ENCODE measurements at regions not wholly inside any gene's neighbourhood (a gene's known extent, or its start where the extent isn't known, plus 50 kb on each side); places are given as distances from the start of the nearest gene placed in this dataset.
"Not testable (repeated sequence)": the region's sequence is repeated elsewhere in the genome, so short reads cannot be mapped to it uniquely, and the experiment has no call there.

DNA sequence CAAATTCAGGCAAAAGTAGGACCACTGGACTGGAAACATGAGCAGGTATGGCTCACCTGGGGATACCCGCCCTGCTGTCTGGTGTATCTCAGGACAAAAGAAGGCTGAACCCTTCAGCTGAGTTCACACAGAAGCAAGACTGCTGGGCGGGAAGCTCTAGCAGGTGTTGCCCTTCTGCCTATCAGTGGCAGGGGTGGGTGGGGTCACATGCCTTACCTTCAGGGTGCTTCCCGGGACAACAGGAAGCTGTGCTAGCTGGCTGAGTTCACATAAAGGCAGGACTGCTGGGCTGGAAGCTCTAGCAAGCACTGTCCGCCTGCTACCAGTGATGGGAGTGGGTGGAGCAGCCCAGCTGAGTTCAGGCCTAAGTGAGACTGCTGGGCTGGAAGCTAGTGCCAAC is 498.8 kb upstream of the ZNF608 start:
- Histone ChIP-seq H3K27ac (ENCODE audit: low read length) (no peak overlapping the region), H3K9me3 (ENCODE audit: low read length) (no peaks in the 10 kb centered on the region), H3K9ac (ENCODE audit: low read length) (no peak overlapping the region), H3K9me2 (replicated peaks; ENCODE audit: low read length) (no peaks in the 10 kb centered on the region), H3K4me3 (ENCODE audit: low read length) (no peak overlapping the region), H3K36me3 (ENCODE audit: low read depth, low read length) (no peaks in the 10 kb centered on the region), H4K20me1 (ENCODE audit: low read length) (no peaks in the 10 kb centered on the region), H2AFZ (ENCODE audit: low read length) (no peak overlapping the region), H3K79me2 (ENCODE audit: low read length) (no peaks in the 10 kb centered on the region), H3K27me3 (ENCODE audit: low read length) (no peaks in the 10 kb centered on the region), H3K4me2 (ENCODE audit: low read length) (no peak overlapping the region), H3F3A (ENCODE audit: low read length, unreplicated experiment) (no peaks in the 10 kb centered on the region), H3K4me1 (ENCODE audit: insufficient read depth, low read length) (no peaks in the 10 kb centered on the region)
- DNase-seq (no peak), ATAC-seq (no peak)
- no TSS peak for BruUV-seq (replicated peaks)
- no peak for TF ChIP-seq CTCF (conservative IDR thresholded peaks at IDR 0.05; ENCODE audit: low read depth, low read length)
- no peak for TF ChIP-seq EZH2 (IDR thresholded peaks at IDR 0.05; ENCODE audit: low read length, unreplicated experiment)
- no peak for TF ChIP-seq EZH2phosphoT487 (IDR thresholded peaks at IDR 0.05; ENCODE audit: borderline replicate concordance, low read length)
- intact Hi-C loops (cut with micrococcal nuclease) = no loop called here
- ChIA-PET POLR2A (ENCODE audit: unreplicated experiment) (no interaction called here), CTCF (no interaction called here)

- CTCF ChIA-PET = no interaction called here
- BruUV-seq (replicated peaks) = no TSS peak
- POLR2A ChIA-PET (ENCODE audit: unreplicated experiment) = no interaction called here
These were observed 503.0 kb upstream of the ZNF608 start for GRCh38 chr5:125249400-125249799.

GRCh38 chr5:125251703-125252102 is 505.3 kb upstream of the ZNF608 start:
- H3F3A ChIP-seq (ENCODE audit: low read length, unreplicated experiment) = no peaks in the 10 kb centered on the region
- no peaks in the 10 kb centered on the region for H3K9me2 ChIP-seq (replicated peaks; ENCODE audit: low read length)
- H3K9me3 ChIP-seq (ENCODE audit: low read length) = peaks cover 6% of the 10 kb centered on the region; the same call in 1 of the 2 replicates
- no peaks in the 10 kb centered on the region for H3K79me2 ChIP-seq (ENCODE audit: low read length)
- H3K27me3 ChIP-seq (ENCODE audit: low read length) = no peaks in the 10 kb centered on the region
- no peak overlapping the region for H3K27ac ChIP-seq (ENCODE audit: low read length)
- BruUV-seq (replicated peaks) = no TSS peak
- H3K4me1 ChIP-seq (ENCODE audit: insufficient read depth, low read length) = no peaks in the 10 kb centered on the region
- no peak for TF ChIP-seq EZH2phosphoT487 (IDR thresholded peaks at IDR 0.05; ENCODE audit: borderline replicate concordance, low read length)
- TF ChIP-seq EZH2 (IDR thresholded peaks at IDR 0.05; ENCODE audit: low read length, unreplicated experiment) = no peak
- no peak for TF ChIP-seq CTCF (conservative IDR thresholded peaks at IDR 0.05; ENCODE audit: low read depth, low read length)
- intact Hi-C loops (cut with micrococcal nuclease) = no loop called here
- no peak for ATAC-seq
- no peak for DNase-seq
- ChIA-PET POLR2A (ENCODE audit: unreplicated experiment) (no interaction called here), CTCF (no interaction called here)
- H4K20me1 ChIP-seq (ENCODE audit: low read length) = no peaks in the 10 kb centered on the region
- H3K9ac ChIP-seq (ENCODE audit: low read length) = no peak overlapping the region
- H3K36me3 ChIP-seq (ENCODE audit: low read depth, low read length) = no peaks in the 10 kb centered on the region; the same call in 1 of the 2 replicates
- no peak overlapping the region for H3K4me2 ChIP-seq (ENCODE audit: low read length)
- H3K4me3 ChIP-seq (ENCODE audit: low read length) = no peak overlapping the region
- H2AFZ ChIP-seq (ENCODE audit: low read length) = no peak overlapping the region

More at GRCh38 chr5:125249400-125249799, 503.0 kb upstream of the ZNF608 start:
- intact Hi-C loops (cut with micrococcal nuclease) = no loop called here
- Histone ChIP-seq H3K36me3 (ENCODE audit: low read depth, low read length) (no peaks in the 10 kb centered on the region), H3K4me2 (ENCODE audit: low read length) (no peak overlapping the region), H3F3A (ENCODE audit: low read length, unreplicated experiment) (no peaks in the 10 kb centered on the region), H2AFZ (ENCODE audit: low read length) (no peak overlapping the region), H3K9me2 (replicated peaks; ENCODE audit: low read length) (no peaks in the 10 kb centered on the region), H3K9me3 (ENCODE audit: low read length) (peaks cover 2% of the 10 kb centered on the region; the same call in 1 of the 2 replicates), H4K20me1 (ENCODE audit: low read length) (no peaks in the 10 kb centered on the region), H3K79me2 (ENCODE audit: low read length) (no peaks in the 10 kb centered on the region), H3K4me1 (ENCODE audit: insufficient read depth, low read length) (no peaks in the 10 kb centered on the region), H3K27ac (ENCODE audit: low read length) (no peak overlapping the region), H3K27me3 (ENCODE audit: low read length) (no peaks in the 10 kb centered on the region), H3K9ac (ENCODE audit: low read length) (no peak overlapping the region), H3K4me3 (ENCODE audit: low read length) (no peak overlapping the region)
- DNase-seq = no peak
- TF ChIP-seq EZH2 (IDR thresholded peaks at IDR 0.05; ENCODE audit: low read length, unreplicated experiment) (no peak), EZH2phosphoT487 (IDR thresholded peaks at IDR 0.05; ENCODE audit: borderline replicate concordance, low read length) (no peak), CTCF (conservative IDR thresholded peaks at IDR 0.05; ENCODE audit: low read depth, low read length) (no peak)
- no peak for ATAC-seq

GRCh38 chr5:125253634-125254033 is 507.2 kb upstream of the ZNF608 start:
- ATAC-seq; H3K27me3 ChIP-seq (ENCODE audit: low read length); H4K20me1 ChIP-seq (ENCODE audit: low read length); intact Hi-C loops (cut with micrococcal nuclease); H3K4me1 ChIP-seq (ENCODE audit: insufficient read depth, low read length); H2AFZ ChIP-seq (ENCODE audit: low read length); H3K36me3 ChIP-seq (ENCODE audit: low read depth, low read length); H3K9me3 ChIP-seq (ENCODE audit: low read length); CTCF ChIA-PET; H3K79me2 ChIP-seq (ENCODE audit: low read length); DNase-seq; H3K4me2 ChIP-seq (ENCODE audit: low read length); H3K27ac ChIP-seq (ENCODE audit: low read length); H3K9ac ChIP-seq (ENCODE audit: low read length); H3K9me2 ChIP-seq (replicated peaks; ENCODE audit: low read length); POLR2A ChIA-PET (ENCODE audit: unreplicated experiment); BruUV-seq (replicated peaks); H3K4me3 ChIP-seq (ENCODE audit: low read length); H3F3A ChIP-seq (ENCODE audit: low read length, unreplicated experiment): not testable (repeated sequence)
